ENCODE measurements at regions not wholly inside any gene's neighbourhood (a gene's known extent, or its start where the extent isn't known, plus 50 kb on each side); places are given as distances from the start of the nearest gene placed in this dataset.
A peak's percentile ranks its signal among the peaks of the same experiment; 100 is the strongest.
"Not testable (repeated sequence)": the region's sequence is repeated elsewhere in the genome, so short reads cannot be mapped to it uniquely, and the experiment has no call there.

DNA sequence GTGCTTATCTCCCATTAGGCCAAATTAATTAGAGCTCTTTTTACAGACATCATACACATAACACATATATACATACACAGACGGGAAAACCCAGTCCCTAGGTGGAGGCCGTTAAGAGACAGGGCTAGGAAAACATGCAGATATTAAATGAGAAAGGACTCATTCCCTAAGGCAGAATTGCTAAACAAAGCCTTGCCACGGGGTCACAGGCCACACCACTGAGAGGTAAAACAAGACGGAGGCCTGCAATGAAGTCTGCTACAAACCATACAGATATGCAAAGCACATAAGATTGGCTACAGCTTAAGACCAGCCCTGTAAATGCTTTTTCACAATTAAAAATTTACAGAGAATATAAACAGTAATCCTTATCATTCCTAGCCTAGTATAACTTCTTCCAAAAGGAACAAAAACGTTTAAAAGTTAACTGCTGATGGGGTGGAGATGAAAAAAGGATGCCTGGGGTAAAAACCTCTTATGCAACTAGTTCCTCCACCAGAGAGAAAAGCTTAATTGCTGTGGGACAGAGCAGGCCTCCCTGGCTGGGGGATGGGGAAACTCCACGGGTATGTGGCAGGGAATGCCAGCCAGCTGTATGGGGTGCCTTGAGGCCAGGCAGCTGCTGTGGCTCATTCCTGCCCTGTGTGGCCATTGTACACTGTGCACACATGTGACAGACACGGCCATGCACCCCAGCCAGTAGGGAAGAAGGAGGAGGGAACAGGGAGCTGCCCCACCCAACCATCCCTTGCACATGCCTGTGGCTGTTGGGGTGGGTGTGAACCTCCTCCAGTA is 481.4 kb upstream of the LMCD1 start:
- no peak for DNase-seq

DNA sequence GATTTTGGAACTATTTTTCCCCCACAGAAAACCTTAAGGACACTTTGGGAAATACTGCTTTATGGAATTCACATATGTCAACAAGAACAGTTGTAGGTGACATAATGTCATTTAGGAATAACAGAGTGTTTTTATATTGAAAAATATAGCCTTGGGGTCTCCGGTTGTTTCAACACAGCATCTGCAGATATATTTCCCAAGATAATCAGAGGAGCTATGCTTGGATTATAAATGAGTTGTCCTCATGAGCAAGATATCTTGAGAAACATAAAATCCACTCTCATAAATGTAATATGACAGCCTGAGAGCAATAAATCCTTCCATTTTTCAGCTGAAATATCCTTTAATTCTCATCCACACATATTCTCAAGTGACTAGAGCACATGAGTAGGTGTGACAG is 473.7 kb upstream of the LMCD1 start:
- DNase-seq = no peak

DNA sequence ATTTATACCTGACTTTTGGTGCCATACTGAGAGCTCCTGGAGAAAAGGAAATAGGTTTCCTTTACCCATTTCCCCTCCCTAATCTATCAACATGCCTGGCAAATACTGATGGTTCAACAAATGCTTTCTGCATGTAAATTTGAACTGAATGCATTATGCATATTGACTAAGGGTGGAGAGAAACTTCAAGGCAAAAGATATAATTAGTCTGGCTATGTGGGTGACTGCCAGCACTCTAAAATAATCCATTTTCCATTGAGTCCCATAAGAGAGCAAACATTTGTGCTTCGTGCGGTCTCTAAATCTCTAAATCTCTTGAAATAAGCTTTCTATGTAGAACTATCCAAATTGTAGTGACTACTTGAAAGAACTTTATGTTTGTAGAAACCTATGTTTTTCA is 451.3 kb upstream of the LMCD1 start:
- DNase-seq = no peak

DNA sequence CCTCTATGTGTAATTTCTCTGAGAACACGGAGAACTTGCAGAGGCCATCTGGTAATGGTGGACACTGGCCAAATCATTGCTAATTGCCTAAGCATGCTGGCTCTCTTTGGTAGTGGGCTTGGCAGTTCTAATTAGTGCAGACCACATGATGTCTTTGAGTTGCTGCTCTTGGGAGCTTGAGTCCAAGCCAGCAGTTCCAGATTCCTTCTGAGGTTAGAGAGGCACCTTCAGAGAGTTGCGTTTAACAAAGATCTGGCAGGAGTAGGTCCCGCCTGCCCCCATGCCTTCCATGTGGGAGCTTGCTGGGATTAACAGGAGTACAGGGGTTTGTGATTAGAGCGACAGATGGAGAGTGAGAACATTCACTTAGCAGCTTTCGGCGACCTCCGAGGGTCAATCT is 449.0 kb upstream of the LMCD1 start:
- no peak for DNase-seq

DNA sequence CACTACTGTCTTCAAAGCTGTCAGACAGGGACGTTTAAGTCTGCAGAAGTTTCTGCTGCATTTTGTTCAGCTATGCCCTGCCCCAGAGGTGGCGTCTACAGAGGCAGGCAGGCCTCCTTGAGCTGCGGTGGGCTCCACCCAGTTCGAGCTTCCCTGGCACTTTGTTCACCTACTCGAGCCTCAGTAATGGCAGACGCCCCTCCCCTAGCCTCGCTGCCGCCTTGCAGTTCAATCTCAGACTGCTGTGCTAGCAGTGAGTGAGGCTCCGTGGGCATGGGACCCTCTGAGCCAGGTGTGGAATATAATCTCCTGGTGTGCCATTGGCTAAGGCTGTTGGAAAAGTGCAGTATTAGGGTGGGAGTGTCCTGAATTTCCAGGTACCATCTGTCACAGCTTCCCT is 433.5 kb upstream of the LMCD1 start:
- not testable (repeated sequence) for DNase-seq

DNA sequence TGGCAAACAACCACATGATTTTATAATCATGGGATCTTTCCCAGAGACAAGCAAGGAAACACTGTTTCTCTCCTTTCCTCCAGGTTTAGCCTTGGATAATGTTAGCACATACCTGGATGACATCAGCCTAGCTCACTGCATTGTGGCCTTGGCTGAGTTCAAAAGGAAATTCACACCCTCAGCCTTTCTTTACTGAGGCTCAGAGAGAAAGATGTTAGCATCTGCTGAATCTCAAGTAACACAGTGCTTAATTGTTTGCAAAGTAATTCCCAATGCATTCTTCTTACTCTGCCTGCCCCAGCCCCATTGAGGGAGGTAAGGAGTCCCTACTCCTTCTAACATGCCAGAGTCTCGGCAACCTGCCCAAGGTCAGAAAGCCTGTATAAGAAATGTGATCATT is 432.2 kb upstream of the LMCD1 start:
- DNase-seq = no peak

DNA sequence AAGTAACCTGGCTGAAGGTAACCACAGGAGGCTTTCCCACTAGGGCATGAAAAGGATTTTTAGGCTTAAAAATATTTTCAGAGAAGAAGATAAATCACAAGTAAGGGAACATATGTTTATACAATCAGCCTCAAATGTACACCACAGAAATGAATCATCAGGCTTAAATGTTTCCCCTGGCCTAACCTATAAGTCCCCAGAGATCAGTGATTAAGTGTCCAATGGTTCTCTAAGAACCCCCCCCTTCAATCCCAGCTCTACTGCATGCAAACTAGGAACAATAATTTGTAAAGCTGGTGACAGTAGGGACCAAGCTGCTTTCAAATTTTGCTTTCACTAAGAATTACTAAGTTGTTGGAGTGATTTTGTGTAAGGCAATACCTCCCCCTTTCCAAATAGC is 431.6 kb upstream of the LMCD1 start:
- no peak for DNase-seq

DNA sequence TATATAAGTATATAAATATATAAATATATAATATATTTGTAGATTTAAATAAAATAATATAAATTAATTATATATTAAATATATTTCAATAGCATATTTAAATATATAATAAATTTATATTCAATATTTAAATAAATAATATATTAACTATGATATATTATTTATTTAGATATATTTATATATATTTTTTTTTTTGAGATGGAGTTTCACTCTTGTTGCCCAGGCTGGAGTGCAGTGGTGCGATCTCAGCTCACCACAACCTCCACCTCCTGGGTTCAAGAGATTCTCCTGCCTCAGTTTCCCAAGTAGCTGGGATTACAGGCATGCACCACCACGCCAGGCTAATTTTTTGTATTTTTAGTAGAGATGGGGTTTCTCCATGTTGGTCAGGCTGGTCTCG is 426.9 kb upstream of the LMCD1 start:
- not testable (repeated sequence) for DNase-seq

DNA sequence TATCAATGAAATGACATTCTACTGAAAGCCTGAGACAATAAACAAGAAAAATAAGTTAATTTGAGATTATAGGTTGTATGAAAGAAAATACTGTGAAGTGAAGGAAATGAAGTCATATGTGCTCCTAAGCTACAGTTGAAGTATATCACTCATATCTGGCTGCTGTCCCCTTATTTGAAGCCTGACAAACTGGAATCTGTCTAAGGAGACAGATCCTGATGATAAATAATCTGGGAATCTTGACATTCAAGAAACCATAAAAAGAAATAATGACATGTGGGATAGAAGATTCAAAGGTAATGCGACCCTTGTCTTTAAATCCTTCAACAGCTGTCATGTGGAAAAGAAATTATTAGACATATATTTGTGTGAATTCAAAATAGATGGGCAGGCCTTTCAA is 424.5 kb upstream of the LMCD1 start:
- DNase-seq = no peak

DNA sequence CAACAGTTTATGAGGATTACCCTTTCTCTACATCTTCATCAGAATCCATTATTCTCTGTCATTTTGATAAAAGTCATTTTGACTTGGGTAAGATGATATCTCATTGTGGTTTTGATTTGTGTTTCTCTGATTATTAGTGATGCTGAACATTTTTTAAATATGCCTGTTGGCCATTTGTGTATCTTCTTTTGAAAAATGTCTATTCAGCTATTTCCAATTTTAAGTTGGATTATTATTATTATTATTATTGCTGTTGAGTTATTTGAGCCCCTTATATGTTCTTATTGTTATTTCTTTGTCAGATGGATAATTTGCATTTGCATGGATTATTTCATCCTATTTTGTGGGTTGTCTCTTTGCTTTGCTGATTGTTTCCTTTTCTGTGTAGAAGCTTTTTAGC is 421.2 kb upstream of the LMCD1 start:
- DNase-seq = no peak

DNA sequence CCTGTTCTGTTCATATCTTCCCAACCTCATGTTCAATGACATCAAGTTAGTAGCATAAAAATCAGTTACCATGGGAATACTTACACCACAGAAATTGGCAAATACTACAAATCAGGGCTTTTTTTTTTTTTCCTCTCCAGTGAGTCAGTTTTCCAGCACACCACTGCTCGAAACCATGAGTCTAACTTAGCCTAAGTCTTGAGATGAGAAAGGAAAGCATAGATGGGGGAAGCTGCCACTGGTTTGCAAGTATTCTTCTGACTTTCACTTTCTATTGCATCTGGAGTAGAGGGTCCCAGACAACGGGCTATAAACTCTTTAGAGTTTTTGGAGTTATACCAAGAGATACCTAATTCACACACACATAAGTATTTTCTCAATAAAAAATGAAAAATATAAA is 416.1 kb upstream of the LMCD1 start:
- no peak for DNase-seq

DNA sequence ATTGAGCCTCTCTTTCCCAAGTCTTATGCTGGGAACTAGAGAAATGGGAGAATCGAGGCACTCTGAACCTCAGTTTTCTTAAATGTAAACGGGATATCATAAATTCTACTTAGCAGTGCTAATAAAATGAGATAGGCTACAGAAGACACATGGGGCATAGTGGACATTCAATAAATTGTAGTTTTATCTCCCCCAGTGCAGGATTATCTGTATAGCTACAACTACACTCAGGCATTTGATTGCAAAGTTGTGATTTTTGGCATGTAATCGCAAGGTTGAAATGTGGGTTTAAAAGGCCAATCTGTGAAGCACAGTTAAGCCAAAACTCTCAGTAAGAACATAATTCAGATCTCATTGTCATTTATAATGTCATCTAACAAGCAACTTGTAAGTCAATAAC is 413.7 kb upstream of the LMCD1 start:
- DNase-seq = no peak

DNA sequence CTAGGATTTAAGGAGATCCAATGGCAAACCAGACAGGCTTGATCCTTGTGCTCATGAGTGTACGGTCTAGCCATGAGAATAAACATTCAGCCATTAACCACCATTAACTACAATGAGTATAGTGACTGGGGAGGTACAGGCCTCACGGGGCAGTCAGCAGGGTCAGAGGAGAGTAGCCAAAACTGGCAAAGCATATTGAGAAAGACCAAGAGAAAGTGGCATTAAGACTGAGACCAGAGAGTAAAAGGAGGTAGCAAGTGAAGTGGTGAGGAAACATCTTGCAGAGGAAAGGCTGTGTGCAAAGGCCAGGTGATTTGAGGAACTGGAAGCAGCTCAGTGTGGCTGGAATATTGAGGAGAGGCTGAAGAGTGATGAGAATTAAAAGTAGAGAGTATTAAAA is 407.2 kb upstream of the LMCD1 start:
- DNase-seq = no peak

DNA sequence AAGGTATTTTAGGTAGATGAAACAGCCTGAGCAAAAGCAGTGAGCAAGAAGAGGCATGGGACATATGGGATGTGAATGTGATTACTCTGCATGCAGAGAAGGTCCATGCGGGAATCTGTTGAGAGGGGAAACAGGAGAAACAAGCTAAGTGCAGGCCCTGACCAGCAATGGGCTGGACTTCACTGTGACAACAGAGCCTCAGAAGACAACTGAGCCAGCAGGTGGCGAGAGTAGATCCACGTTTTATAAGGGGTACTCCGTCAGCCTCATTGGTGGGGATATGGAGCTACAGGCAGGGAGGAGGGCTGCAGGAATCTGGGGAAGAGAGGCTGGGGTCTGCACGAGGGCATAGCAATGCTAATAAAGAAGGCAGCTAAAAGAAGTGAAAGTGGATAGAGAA is 405.9 kb upstream of the LMCD1 start:
- DNase-seq = no peak

DNA sequence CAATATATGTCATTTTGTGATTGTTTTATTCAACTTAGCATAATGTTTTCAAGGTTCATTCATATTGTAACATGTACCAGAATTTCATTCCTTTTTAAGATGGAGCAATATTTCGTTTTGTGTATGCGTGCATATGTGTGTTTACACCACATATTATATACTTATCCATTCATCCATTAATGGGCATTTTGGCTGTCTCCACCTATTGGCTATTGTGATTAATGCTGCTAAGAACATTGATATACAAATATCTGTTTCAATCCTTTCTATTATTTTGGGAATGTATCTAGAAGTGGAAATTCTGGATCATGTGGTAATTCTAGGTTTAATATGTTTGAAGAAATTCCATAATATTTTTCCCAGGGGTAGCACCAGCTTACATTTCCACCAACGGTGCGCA is 403.9 kb upstream of the LMCD1 start:
- DNase-seq = no peak

DNA sequence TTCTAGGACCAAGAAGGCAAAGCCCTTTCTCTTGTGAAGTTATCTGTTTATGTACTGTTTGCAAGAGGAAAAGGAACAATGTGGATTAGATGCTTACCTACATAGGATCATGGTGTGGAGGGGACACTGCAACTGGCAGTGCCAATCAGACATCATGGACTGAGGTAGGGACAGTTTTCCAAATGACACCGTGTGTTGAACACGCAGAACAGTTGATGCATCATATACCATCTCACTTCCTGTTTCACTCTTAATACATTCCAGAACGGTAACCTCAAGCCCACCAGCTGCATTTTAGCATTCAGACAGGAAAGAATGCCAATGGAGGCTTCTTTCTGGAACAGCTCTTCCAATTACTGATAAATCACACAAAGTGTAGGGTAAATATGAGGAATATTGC is 397.7 kb upstream of the LMCD1 start:
- DNase-seq = no peak

DNA sequence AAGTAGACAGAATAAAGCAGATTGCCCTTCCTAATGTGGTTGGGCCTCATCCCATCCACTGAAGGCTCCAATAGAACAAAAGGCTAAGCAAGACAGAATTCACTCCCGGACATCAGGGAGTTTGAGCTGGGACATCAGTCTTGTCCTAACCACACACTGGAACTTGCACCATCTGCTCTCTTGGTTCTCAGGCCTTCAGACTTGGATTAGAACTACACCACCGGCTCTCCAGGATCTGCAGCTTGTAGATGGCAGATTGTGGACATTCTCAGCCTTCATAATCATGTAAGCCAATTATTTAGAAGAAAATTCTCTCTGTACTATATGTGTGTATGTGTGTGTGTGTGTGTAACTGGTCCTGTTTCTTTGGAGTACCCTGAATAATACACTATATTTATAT is 394.7 kb upstream of the LMCD1 start:
- DNase-seq = no peak

DNA sequence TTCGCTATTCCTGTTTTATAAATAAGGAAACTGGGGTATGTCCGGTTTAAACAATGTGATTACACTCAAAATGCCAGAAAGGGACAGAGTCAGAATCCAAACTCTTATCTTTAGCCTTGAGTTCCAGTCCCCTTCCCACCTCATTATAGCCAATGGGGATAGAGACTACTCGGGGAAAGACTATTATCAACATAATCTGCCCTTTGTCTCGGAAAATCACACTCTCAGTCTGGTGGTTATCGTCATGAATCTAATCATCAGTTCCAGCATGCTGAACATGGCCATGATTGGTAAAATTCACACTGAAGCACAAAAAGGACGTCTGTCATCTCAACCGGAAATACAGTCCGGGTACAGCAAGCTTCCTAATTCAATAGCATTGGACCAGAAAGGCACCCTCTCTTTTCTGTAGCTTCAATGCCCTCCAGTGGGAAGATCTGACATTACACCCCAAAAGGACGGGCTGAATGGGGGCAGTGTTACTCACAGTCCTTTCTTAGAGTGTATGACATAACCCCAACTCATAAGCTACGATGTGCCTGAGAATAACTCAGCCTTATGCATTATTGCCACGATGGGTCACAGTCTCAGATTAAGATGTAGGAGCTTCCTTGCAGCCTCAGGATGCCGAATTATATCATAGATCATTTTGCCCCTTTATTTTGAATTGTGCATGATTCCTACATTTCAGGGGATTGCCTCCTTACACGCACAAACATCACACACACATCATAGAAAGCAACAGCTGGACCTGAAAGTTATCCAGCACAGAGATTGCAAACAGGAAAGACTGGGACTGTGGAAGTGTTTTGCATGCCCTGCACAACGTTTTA is 390.4 kb upstream of the LMCD1 start:
- peak; percentile 36 for DNase-seq

DNA sequence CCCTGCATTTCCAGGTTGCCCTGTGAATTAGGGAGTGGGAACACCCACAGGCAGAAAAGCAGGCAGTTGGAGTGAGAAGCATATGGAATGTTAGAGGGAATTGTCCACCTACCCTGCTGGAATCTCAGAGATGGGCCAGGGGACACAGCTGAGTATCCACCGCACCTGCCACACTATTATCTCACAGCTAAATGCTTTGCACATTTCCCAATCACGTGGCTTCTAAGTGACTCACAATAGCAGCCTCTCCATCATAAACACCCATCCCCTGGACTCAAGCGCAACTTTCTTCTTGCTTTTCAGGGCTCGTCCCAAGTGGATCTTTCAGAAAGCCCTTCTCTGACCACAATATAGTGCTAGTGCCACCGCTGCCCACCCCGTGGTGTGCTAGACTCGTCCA is 389.0 kb upstream of the LMCD1 start:
- DNase-seq = no peak

DNA sequence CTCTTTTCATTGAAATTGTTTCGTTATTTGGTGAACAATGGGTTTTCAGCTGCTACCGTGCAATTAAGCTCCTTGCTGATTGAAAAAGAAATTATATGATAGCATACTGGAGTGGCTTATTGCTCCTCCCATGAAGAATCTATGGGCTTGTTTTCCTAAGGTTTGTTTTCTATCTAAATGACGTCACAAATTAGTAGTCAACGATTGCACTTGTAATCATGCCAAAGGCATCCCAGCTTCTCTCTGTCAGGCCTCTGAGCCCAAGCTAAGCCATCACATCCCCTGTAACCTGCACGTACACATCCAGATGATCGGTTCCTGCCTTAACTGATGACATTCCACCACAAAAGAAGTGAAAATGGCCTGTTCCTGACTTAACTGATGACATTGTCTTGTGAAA is 388.0 kb upstream of the LMCD1 start:
- DNase-seq = no peak

DNA sequence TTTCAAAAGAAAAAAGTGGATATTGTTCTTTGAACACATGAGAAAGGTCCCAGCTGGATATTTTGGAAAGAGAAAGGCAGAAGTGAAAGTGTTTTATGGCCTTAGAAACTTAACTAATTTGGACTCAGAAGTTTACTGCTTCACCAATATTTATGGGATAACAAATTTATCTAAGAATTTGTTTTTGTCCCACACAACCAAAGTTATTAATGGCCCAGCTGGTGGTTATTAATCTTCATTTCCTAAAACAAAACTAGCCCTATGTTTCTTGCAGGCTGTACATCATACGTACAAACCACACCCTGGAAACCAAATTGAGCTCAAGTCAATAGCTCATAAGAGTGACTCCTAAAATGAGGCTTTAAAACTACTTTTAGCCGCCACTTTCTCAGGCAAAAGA is 372.9 kb upstream of the LMCD1 start:
- DNase-seq = no peak

DNA sequence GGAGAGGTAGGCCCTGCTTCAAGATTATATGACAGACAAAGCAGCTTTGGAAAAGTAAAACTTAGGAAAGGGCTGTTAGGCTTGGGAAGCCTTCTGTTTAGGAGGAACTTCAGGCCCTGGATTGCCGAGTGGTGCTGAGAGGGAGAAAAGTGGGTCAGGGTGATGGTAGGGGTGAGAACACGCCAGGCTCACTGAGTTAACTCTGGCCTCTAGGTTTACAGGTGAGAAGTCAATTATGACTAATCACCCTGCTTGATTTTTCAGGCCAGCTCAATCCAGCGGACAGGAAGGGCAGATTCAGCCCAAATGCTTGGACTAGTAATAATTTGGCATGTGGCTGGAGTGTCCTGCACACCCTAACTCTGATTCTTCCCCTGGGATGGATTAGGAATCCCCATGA is 365.1 kb upstream of the LMCD1 start:
- DNase-seq = no peak

DNA sequence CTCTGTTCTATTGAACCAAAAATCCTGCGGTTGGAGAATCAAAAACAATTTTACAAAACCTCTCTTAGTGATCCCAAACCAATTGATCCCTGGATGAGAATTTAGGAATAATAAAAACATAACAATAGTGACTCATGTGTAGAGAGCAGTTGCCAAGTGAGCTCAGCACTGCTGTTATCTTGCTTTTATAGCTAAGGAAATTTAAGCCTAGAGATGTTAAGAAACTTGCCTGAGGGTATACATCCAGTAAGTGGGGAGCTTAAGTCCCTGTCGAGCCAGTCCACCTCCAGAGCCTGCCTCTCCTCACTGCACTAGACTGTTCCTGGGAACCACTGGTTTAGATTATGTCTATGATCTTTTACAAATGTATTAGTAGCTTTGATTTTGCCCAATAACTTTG is 358.4 kb upstream of the LMCD1 start:
- no peak for DNase-seq

DNA sequence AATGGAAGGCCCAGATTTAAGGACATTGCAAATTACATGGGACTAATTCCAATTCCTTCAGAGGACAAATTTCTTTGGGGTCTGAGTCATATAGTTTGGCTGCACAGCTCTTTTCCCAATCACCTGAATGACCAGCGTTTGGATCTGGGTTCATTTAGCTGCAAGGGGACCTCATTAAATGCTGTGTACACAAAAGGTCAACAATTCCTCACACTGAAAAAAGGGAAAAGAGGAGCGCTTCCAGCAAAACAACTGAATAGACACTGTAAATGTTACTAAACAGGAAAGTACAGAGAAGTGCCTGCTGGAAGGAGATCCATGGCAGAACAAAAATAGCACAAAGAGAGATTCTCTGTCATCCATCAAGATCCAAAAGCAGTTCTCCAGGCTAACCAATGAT is 356.0 kb upstream of the LMCD1 start:
- DNase-seq = no peak

DNA sequence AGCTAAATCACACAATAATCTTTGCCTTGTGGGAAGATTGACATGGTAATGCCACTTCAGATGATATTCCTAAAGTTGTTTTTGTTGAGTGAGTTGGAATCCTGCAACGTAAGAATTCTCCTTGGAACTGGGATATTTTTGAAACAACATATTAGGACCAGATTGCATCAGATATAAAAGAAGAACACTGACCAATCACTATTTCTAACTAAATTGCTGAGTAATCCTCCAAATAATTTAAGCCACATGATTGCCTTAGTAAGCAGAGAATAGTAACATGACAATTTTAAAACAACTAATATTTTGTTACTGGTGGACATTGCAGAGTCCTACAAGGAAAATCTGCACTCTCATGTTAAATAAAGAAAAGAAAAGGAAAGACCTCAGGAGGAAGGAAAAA is 353.9 kb upstream of the LMCD1 start:
- no peak for DNase-seq

Measured in CD4-positive, alpha-beta T cell treated with Interleukin-15 for 1 hour (primary cell).